ENCODE measurements at regions not wholly inside any gene's neighbourhood (a gene's known extent, or its start where the extent isn't known, plus 50 kb on each side); places are given as distances from the start of the nearest gene placed in this dataset.

- no peaks in the 10 kb centered on the region for H3K27me3 ChIP-seq
- DNase-seq (peak in 1 of 3 donors; percentile 42), ATAC-seq (no peak)
- no peak overlapping the region for H3K4me3 ChIP-seq
- no peaks in the 10 kb centered on the region for H3K36me3 ChIP-seq
- H3K27ac ChIP-seq, result no peak overlapping the region
- intact Hi-C loops (cut with DNase I), result loop anchor here in 1 of 2 donors (10.0 kb wide), 1 partner anchor 56 kb away; no protein-coding TSS in a partner anchor
- H3K4me1 ChIP-seq, result peaks cover 0 to 3% (median 2%) of the 10 kb centered on the region in 4 donors
- no peaks in the 10 kb centered on the region for H3K9me3 ChIP-seq
- 78% methylated on average over 2 of the region's 2 CpGs for WGBS (ENCODE audit: insufficient coverage, low coverage, low lambda C conversion rate, missing lambda C conversion rate)
- no peak for TF ChIP-seq CTCF (IDR thresholded peaks at IDR 0.05)
- no peak for TF ChIP-seq POLR2A (IDR thresholded peaks at IDR 0.05)
Observed at GRCh38 chr15:31270767-31271166, 55.9 kb upstream of the KLF13 start.

- H3K36me3 ChIP-seq, result no peaks in the 10 kb centered on the region
- ATAC-seq, result peak in 2 of 4 donors; percentile 44 to 61
- H3K27me3 ChIP-seq, result no peaks in the 10 kb centered on the region
- 20% methylated on average over 1 of the region's 10 CpGs for WGBS (ENCODE audit: insufficient coverage, low coverage, low lambda C conversion rate, missing lambda C conversion rate)
- no peak overlapping the region for H3K27ac ChIP-seq
- H3K9me3 ChIP-seq, result no peaks in the 10 kb centered on the region
- no peaks in the 10 kb centered on the region for H3K4me1 ChIP-seq
- DNase-seq, result peak in 1 of 3 donors; percentile 39
- TF ChIP-seq POLR2A (IDR thresholded peaks at IDR 0.05) (no peak), CTCF (IDR thresholded peaks at IDR 0.05) (no peak)
- no peak overlapping the region for H3K4me3 ChIP-seq
- intact Hi-C loops (cut with DNase I), result loop anchor here in 1 of 2 donors (10.0 kb wide), 1 partner anchor 56 kb away; no protein-coding TSS in a partner anchor
Observed at GRCh38 chr15:31271224-31271635, 55.4 kb upstream of the KLF13 start.

GRCh38 chr15:31271711-31272557 is 54.7 kb upstream of the KLF13 start:
- 100% methylated on average over 6 of the region's 12 CpGs for WGBS (ENCODE audit: insufficient coverage, low coverage, low lambda C conversion rate, missing lambda C conversion rate)
- no peak overlapping the region for H3K27ac ChIP-seq
- intact Hi-C loops (cut with DNase I), result loop anchor here in 1 of 2 donors (10.0 kb wide), 1 partner anchor 57 kb away; no protein-coding TSS in a partner anchor
- no peak for TF ChIP-seq CTCF (IDR thresholded peaks at IDR 0.05)
- TF ChIP-seq POLR2A (IDR thresholded peaks at IDR 0.05), result no peak
- peak in 1 of 3 donors; percentile 47 for DNase-seq
- no peaks in the 10 kb centered on the region for H3K27me3 ChIP-seq
- H3K36me3 ChIP-seq, result no peaks in the 10 kb centered on the region
- no peak overlapping the region for H3K4me3 ChIP-seq
- H3K9me3 ChIP-seq, result no peaks in the 10 kb centered on the region
- ATAC-seq, result no peak
- no peaks in the 10 kb centered on the region for H3K4me1 ChIP-seq

GRCh38 chr15:31272558-31273257 is 53.9 kb upstream of the KLF13 start:
- H3K4me3 ChIP-seq, result no peak overlapping the region
- TF ChIP-seq POLR2A (IDR thresholded peaks at IDR 0.05) (no peak), CTCF (IDR thresholded peaks at IDR 0.05) (no peak)
- no peaks in the 10 kb centered on the region for H3K27me3 ChIP-seq
- ATAC-seq (peak in 2 of 4 donors; percentile 16 to 26), DNase-seq (peak in 1 of 3 donors; percentile 47)
- 66% methylated on average over 9 of the region's 14 CpGs for WGBS (ENCODE audit: insufficient coverage, low coverage, low lambda C conversion rate, missing lambda C conversion rate)
- H3K4me1 ChIP-seq, result no peaks in the 10 kb centered on the region
- no peak overlapping the region for H3K27ac ChIP-seq
- no peaks in the 10 kb centered on the region for H3K9me3 ChIP-seq
- intact Hi-C loops (cut with DNase I), result loop anchor here in 1 of 2 donors (10.0 kb wide), 1 partner anchor 58 kb away; no protein-coding TSS in a partner anchor
- no peaks in the 10 kb centered on the region for H3K36me3 ChIP-seq

Measured in right lobe of liver (tissue), 6 donors.